ENCODE measurements at regions not wholly inside any gene's neighbourhood (a gene's known extent, or its start where the extent isn't known, plus 50 kb on each side); places are given as distances from the start of the nearest gene placed in this dataset.

GRCh38 chr3:127033171-127033570 is 50.3 kb downstream of the PLXNA1 start:
- TF ChIP-seq POLR2A (IDR thresholded peaks at IDR 0.05; ENCODE audit: low read depth, low read length) (no peak), POLR2AphosphoS5 (IDR thresholded peaks at IDR 0.05; ENCODE audit: low read depth, low read length) (no peak), TAF1 (IDR thresholded peaks at IDR 0.05; ENCODE audit: borderline replicate concordance, low read depth, low read length) (no peak)
- no peak for FAIRE-seq

GRCh38 chr3:127033786-127034185 is 50.9 kb downstream of the PLXNA1 start:
- DNase-seq (ENCODE audit: insufficient read length) (no peak), FAIRE-seq (no peak)
- TF ChIP-seq POLR2A (IDR thresholded peaks at IDR 0.05; ENCODE audit: low read depth, low read length) = no peak
- TF ChIP-seq TAF1 (IDR thresholded peaks at IDR 0.05; ENCODE audit: borderline replicate concordance, low read depth, low read length) = no peak
- no peak for TF ChIP-seq POLR2AphosphoS5 (IDR thresholded peaks at IDR 0.05; ENCODE audit: low read depth, low read length)

More at GRCh38 chr3:127033171-127033570, 50.3 kb downstream of the PLXNA1 start:
- no peak for DNase-seq (ENCODE audit: insufficient read length)

- DNase-seq (ENCODE audit: insufficient read length) = no peak
- TF ChIP-seq POLR2AphosphoS5 (IDR thresholded peaks at IDR 0.05; ENCODE audit: low read depth, low read length) (no peak), TAF1 (IDR thresholded peaks at IDR 0.05; ENCODE audit: borderline replicate concordance, low read depth, low read length) (no peak), POLR2A (IDR thresholded peaks at IDR 0.05; ENCODE audit: low read depth, low read length) (no peak)
- FAIRE-seq = no peak
Observed at GRCh38 chr3:127034195-127034989, 51.5 kb downstream of the PLXNA1 start.

GRCh38 chr3:127034990-127035652 is 52.2 kb downstream of the PLXNA1 start:
- DNase-seq (ENCODE audit: insufficient read length) (no peak), FAIRE-seq (no peak)
- TF ChIP-seq TAF1 (IDR thresholded peaks at IDR 0.05; ENCODE audit: borderline replicate concordance, low read depth, low read length) (no peak), POLR2A (IDR thresholded peaks at IDR 0.05; ENCODE audit: low read depth, low read length) (no peak), POLR2AphosphoS5 (IDR thresholded peaks at IDR 0.05; ENCODE audit: low read depth, low read length) (no peak)

GRCh38 chr3:127035677-127036076 is 52.8 kb downstream of the PLXNA1 start:
- TF ChIP-seq POLR2A (IDR thresholded peaks at IDR 0.05; ENCODE audit: low read depth, low read length) (no peak), POLR2AphosphoS5 (IDR thresholded peaks at IDR 0.05; ENCODE audit: low read depth, low read length) (no peak), TAF1 (IDR thresholded peaks at IDR 0.05; ENCODE audit: borderline replicate concordance, low read depth, low read length) (no peak)
- FAIRE-seq (no peak), DNase-seq (ENCODE audit: insufficient read length) (no peak)

GRCh38 chr3:127036209-127037020 is 53.5 kb downstream of the PLXNA1 start:
- FAIRE-seq (no peak), DNase-seq (ENCODE audit: insufficient read length) (no peak)
- TF ChIP-seq POLR2AphosphoS5 (IDR thresholded peaks at IDR 0.05; ENCODE audit: low read depth, low read length) = no peak

- no peak for FAIRE-seq
- DNase-seq (ENCODE audit: insufficient read length) = no peak
- TF ChIP-seq POLR2AphosphoS5 (IDR thresholded peaks at IDR 0.05; ENCODE audit: low read depth, low read length) (no peak), TAF1 (IDR thresholded peaks at IDR 0.05; ENCODE audit: borderline replicate concordance, low read depth, low read length) (no peak), POLR2A (IDR thresholded peaks at IDR 0.05; ENCODE audit: low read depth, low read length) (no peak)
Observed at GRCh38 chr3:127037021-127037400, 54.1 kb downstream of the PLXNA1 start.

GRCh38 chr3:127037418-127037841 is 54.5 kb downstream of the PLXNA1 start:
- FAIRE-seq (no peak), DNase-seq (ENCODE audit: insufficient read length) (no peak)
- TF ChIP-seq POLR2A (IDR thresholded peaks at IDR 0.05; ENCODE audit: low read depth, low read length) = no peak
- TF ChIP-seq TAF1 (IDR thresholded peaks at IDR 0.05; ENCODE audit: borderline replicate concordance, low read depth, low read length) = no peak
- no peak for TF ChIP-seq POLR2AphosphoS5 (IDR thresholded peaks at IDR 0.05; ENCODE audit: low read depth, low read length)

GRCh38 chr3:127037971-127038446 is 55.1 kb downstream of the PLXNA1 start:
- no peak for TF ChIP-seq POLR2A (IDR thresholded peaks at IDR 0.05; ENCODE audit: low read depth, low read length)
- DNase-seq (ENCODE audit: insufficient read length) = no peak
- FAIRE-seq = no peak

GRCh38 chr3:127038466-127038865 is 55.6 kb downstream of the PLXNA1 start:
- no peak for DNase-seq (ENCODE audit: insufficient read length)
- no peak for FAIRE-seq
- no peak for TF ChIP-seq POLR2A (IDR thresholded peaks at IDR 0.05; ENCODE audit: low read depth, low read length)
- TF ChIP-seq POLR2AphosphoS5 (IDR thresholded peaks at IDR 0.05; ENCODE audit: low read depth, low read length) = no peak
- no peak for TF ChIP-seq TAF1 (IDR thresholded peaks at IDR 0.05; ENCODE audit: borderline replicate concordance, low read depth, low read length)

GRCh38 chr3:127038923-127039581 is 56.1 kb downstream of the PLXNA1 start:
- FAIRE-seq (no peak), DNase-seq (ENCODE audit: insufficient read length) (no peak)
- no peak for TF ChIP-seq POLR2A (IDR thresholded peaks at IDR 0.05; ENCODE audit: low read depth, low read length)
- no peak for TF ChIP-seq POLR2AphosphoS5 (IDR thresholded peaks at IDR 0.05; ENCODE audit: low read depth, low read length)
- no peak for TF ChIP-seq TAF1 (IDR thresholded peaks at IDR 0.05; ENCODE audit: borderline replicate concordance, low read depth, low read length)
